Astrocyte (in vitro differentiated cells and primary cell): ENCODE measurements at regions not wholly inside any gene's neighbourhood (a gene's known extent, or its start where the extent isn't known, plus 50 kb on each side); places are given as distances from the start of the nearest gene placed in this dataset.

Source experiments
- DNase-seq: peaks from one replicate; pipeline ENCODE4 v3.0.0-alpha.2; 2010; ENCODE audit warnings: low read depth
- FAIRE-seq: peaks from 2 replicates; lab custom pipeline; 2011; peaks lifted over from hg19 to GRCh38; lab: Jason Lieb, UNC
- H2AFZ ChIP-seq: 2 replicates; pipeline ENCODE4 v1.6.0; 2012; ENCODE audit warnings: low read depth, low read length, inconsistent platforms
- H3K27ac ChIP-seq: 2 replicates; pipeline ENCODE4 v1.5.1; 2011; ENCODE audit warnings: low read depth, low read length, inconsistent platforms
- H3K27me3 ChIP-seq: 2 replicates; pipeline ENCODE4 v1.6.0; 2011; ENCODE audit warnings: low read length, inconsistent platforms; ENCODE audit not compliant: insufficient read depth
- H3K36me3 ChIP-seq: 2 replicates; pipeline ENCODE4 v1.5.1; 2011; ENCODE audit warnings: low read length, inconsistent platforms; ENCODE audit not compliant: insufficient read depth
- H3K4me1 ChIP-seq: 2 replicates; pipeline ENCODE4 v1.5.1; 2011; ENCODE audit warnings: low read length, inconsistent platforms; ENCODE audit not compliant: insufficient read depth
- H3K4me2 ChIP-seq: 2 replicates; pipeline ENCODE4 v1.6.0; 2012; ENCODE audit warnings: low read length, inconsistent platforms
- H3K4me3 ChIP-seq: 2 replicates; pipeline ENCODE4 v1.5.1; 2011; ENCODE audit warnings: low read depth, mild to moderate bottlenecking, low read length, inconsistent platforms; ENCODE audit not compliant: insufficient read depth
- H3K79me2 ChIP-seq: 2 replicates; pipeline ENCODE4 v1.6.0; 2012; ENCODE audit warnings: mild to moderate bottlenecking, low read length, inconsistent platforms; ENCODE audit not compliant: insufficient read depth
- H3K9ac ChIP-seq: 2 replicates; pipeline ENCODE4 v1.6.0; 2012; ENCODE audit warnings: mild to moderate bottlenecking, low read length, inconsistent platforms
- H3K9me3 ChIP-seq: 2 replicates; pipeline ENCODE4 v1.5.1; 2012; ENCODE audit warnings: low read depth, mild to moderate bottlenecking, low read length, inconsistent platforms; ENCODE audit not compliant: insufficient read depth
- H4K20me1 ChIP-seq: 2 replicates; pipeline ENCODE4 v1.6.0; 2012; ENCODE audit warnings: low read length, inconsistent platforms; ENCODE audit not compliant: insufficient read depth
- H3K27ac Mint-ChIP-seq: one replicate; pipeline ENCODE4 v1.8.0; 2021; ENCODE audit warnings: mild to moderate bottlenecking, mixed read lengths; ENCODE audit not compliant: unreplicated experiment
- H3K27me3 Mint-ChIP-seq: one replicate; pipeline ENCODE4 v1.8.0; 2021; ENCODE audit warnings: low read depth, mixed read lengths; ENCODE audit not compliant: unreplicated experiment
- H3K36me3 Mint-ChIP-seq: one replicate; pipeline ENCODE4 v1.8.0; 2021; ENCODE audit warnings: low read depth, mixed read lengths; ENCODE audit not compliant: unreplicated experiment
- H3K4me1 Mint-ChIP-seq: one replicate; pipeline ENCODE4 v1.8.0; 2021; ENCODE audit warnings: low read depth, mixed read lengths; ENCODE audit not compliant: unreplicated experiment
- H3K4me3 Mint-ChIP-seq: one replicate; pipeline ENCODE4 v1.8.0; 2021; ENCODE audit warnings: mild to moderate bottlenecking, moderate library complexity, mixed read lengths; ENCODE audit not compliant: unreplicated experiment
- H3K9me3 Mint-ChIP-seq: one replicate; pipeline ENCODE4 v1.8.0; 2021; ENCODE audit warnings: mild to moderate bottlenecking, mixed read lengths; ENCODE audit not compliant: unreplicated experiment
- EZH2 ChIP-seq: IDR thresholded peaks from 2 replicates; pipeline ENCODE4 v1.6.1; 2012; ENCODE audit warnings: mild to moderate bottlenecking, low read length, inconsistent platforms; ENCODE audit not compliant: insufficient read depth
- TF ChIP-seq, protein P1 (sequence below): IDR thresholded peaks from 2 replicates; pipeline ENCODE4 v1.5.1; 2011; ENCODE audit warnings: low read depth, mild to moderate bottlenecking, inconsistent platforms, low read length, moderate library complexity; ENCODE audit not compliant: insufficient read depth

DNA sequence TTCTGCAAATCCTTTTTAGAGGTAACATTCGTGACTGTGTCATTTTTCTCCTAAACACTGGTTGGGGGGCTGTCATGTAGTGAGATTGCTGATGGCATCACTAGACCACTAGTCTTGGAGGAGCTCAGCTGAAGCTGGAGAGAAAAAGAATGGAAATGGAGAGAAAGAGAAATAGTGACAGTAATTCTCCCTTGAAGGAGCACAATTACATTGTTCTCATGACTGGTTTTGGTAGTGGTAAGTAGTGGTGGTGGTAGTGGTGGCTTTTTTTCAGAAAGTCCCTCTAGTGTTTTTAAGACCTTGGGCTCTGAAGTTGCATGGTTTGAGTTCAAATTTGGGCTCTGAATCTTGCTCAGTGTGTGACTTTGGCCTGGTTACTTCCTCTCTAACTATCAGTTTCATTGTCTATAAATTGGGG is 99.8 kb downstream of the LARP7 start:
- no peak overlapping the region for H3K9ac ChIP-seq
- TF ChIP-seq, protein P1, sequence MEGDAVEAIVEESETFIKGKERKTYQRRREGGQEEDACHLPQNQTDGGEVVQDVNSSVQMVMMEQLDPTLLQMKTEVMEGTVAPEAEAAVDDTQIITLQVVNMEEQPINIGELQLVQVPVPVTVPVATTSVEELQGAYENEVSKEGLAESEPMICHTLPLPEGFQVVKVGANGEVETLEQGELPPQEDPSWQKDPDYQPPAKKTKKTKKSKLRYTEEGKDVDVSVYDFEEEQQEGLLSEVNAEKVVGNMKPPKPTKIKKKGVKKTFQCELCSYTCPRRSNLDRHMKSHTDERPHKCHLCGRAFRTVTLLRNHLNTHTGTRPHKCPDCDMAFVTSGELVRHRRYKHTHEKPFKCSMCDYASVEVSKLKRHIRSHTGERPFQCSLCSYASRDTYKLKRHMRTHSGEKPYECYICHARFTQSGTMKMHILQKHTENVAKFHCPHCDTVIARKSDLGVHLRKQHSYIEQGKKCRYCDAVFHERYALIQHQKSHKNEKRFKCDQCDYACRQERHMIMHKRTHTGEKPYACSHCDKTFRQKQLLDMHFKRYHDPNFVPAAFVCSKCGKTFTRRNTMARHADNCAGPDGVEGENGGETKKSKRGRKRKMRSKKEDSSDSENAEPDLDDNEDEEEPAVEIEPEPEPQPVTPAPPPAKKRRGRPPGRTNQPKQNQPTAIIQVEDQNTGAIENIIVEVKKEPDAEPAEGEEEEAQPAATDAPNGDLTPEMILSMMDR, result no peak
- TF ChIP-seq EZH2, result no peak
- no peaks in the 10 kb centered on the region for H3K9me3 Mint-ChIP-seq
- H3K27ac ChIP-seq, result no peak overlapping the region
- H3K27me3 ChIP-seq, result no peaks in the 10 kb centered on the region
- H3K4me3 ChIP-seq, result no peak overlapping the region
- no peaks in the 10 kb centered on the region for H3K36me3 Mint-ChIP-seq
- H3K27ac Mint-ChIP-seq, result no peak overlapping the region
- DNase-seq (no peak), FAIRE-seq (no peak)
- no peaks in the 10 kb centered on the region for H3K36me3 ChIP-seq
- peaks cover 7% of the 10 kb centered on the region for H3K4me1 Mint-ChIP-seq
- no peaks in the 10 kb centered on the region for H3K9me3 ChIP-seq
- no peaks in the 10 kb centered on the region for H3K27me3 Mint-ChIP-seq
- no peaks in the 10 kb centered on the region for H3K79me2 ChIP-seq
- H2AFZ ChIP-seq, result no peak overlapping the region
- H3K4me1 ChIP-seq, result no peaks in the 10 kb centered on the region
- no peaks in the 10 kb centered on the region for H4K20me1 ChIP-seq
- no peak overlapping the region for H3K4me2 ChIP-seq
- H3K4me3 Mint-ChIP-seq, result no peak overlapping the region

DNA sequence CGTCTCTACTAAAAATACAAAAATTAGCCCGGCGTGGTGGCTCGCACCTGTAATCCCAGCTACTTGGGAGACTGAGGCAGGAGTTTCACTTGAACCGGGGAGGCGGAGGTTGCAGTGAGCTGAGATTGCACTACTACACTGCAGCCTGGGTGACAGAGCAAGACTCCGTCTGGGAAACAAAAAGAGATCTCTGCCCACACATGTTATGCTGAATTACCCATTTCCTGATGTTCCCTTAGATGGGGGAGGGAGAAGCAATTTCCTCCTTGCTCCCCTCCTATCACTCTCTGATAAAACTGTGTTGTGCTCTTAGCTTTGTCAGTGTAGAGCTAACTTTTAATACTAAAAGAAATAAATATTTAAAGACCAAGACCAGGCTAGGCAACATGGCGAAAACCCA is 102.5 kb downstream of the LARP7 start:
- Mint-ChIP-seq H3K27ac (no peak overlapping the region), H3K4me3 (no peak overlapping the region)

DNA sequence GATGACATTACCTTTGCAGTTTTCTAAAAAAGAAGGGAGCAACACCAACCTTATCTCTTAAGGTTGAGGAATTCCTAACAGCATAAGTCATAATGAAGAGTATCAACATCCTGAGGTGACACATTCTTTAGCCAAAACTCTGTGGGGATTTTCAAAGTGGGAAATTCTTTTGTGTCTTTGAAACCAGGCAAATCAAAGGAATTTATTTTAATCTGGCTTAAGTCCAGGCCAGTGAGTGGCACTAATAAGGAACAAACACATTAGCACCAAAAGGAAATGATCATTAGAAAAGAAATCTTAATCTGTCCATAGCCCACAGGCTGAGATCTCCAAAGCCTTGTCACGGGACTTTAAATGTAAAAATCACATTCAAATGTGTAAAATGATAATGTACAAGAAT is 110.1 kb downstream of the LARP7 start:
- Mint-ChIP-seq H3K27me3 (no peaks in the 10 kb centered on the region), H3K4me1 (peaks cover 9% of the 10 kb centered on the region), H3K36me3 (no peaks in the 10 kb centered on the region), H3K9me3 (no peaks in the 10 kb centered on the region), H3K27ac (no peak overlapping the region), H3K4me3 (no peak overlapping the region)
- no peak for TF ChIP-seq EZH2
- TF ChIP-seq, protein P1, result no peak
- Histone ChIP-seq H2AFZ (no peak overlapping the region), H3K27me3 (no peaks in the 10 kb centered on the region), H3K9me3 (no peaks in the 10 kb centered on the region), H3K4me2 (no peak overlapping the region), H3K4me1 (no peaks in the 10 kb centered on the region), H3K4me3 (no peak overlapping the region), H3K79me2 (no peaks in the 10 kb centered on the region), H4K20me1 (no peaks in the 10 kb centered on the region), H3K36me3 (no peaks in the 10 kb centered on the region), H3K27ac (no peak overlapping the region), H3K9ac (no peak overlapping the region)
- DNase-seq, result no peak
- FAIRE-seq, result no peak

More for the DNA sequence above, 102.5 kb downstream of the LARP7 start:
- no peaks in the 10 kb centered on the region for H3K9me3 ChIP-seq
- H3K79me2 ChIP-seq, result no peaks in the 10 kb centered on the region
- DNase-seq (no peak), FAIRE-seq (no peak)
- no peaks in the 10 kb centered on the region for H3K9me3 Mint-ChIP-seq
- no peak overlapping the region for H3K9ac ChIP-seq
- H3K27me3 Mint-ChIP-seq, result no peaks in the 10 kb centered on the region
- no peaks in the 10 kb centered on the region for H3K36me3 ChIP-seq
- H3K27ac ChIP-seq, result no peak overlapping the region
- H3K27me3 ChIP-seq, result no peaks in the 10 kb centered on the region
- no peak overlapping the region for H3K4me2 ChIP-seq
- no peak overlapping the region for H3K4me3 ChIP-seq
- no peak for TF ChIP-seq EZH2
- TF ChIP-seq, protein P1, result no peak
- H3K4me1 ChIP-seq, result no peaks in the 10 kb centered on the region
- peaks cover 7% of the 10 kb centered on the region for H3K4me1 Mint-ChIP-seq
- H4K20me1 ChIP-seq, result no peaks in the 10 kb centered on the region
- H3K36me3 Mint-ChIP-seq, result no peaks in the 10 kb centered on the region
- H2AFZ ChIP-seq, result no peak overlapping the region
